Ecto neural progenitor cell (in vitro differentiated cells): ENCODE measurements at regions not wholly inside any gene's neighbourhood (a gene's known extent, or its start where the extent isn't known, plus 50 kb on each side); places are given as distances from the start of the nearest gene placed in this dataset.
"Not testable (repeated sequence)": the region's sequence is repeated elsewhere in the genome, so short reads cannot be mapped to it uniquely, and the experiment has no call there.

Experiments
- DNase-seq: peaks from one replicate; pipeline ENCODE4 v3.0.0-alpha.2; 2018; ENCODE audit warnings: low spot score

- not testable (repeated sequence) for DNase-seq
Measured at GRCh38 chr7:16266470-16266869, 154.9 kb downstream of the CRPPA start.

- DNase-seq, result no peak
Measured at GRCh38 chr7:16265863-16266458, 155.4 kb downstream of the CRPPA start.

GRCh38 chr7:16264823-16265804, 156.2 kb downstream of the CRPPA start:
- no peak for DNase-seq

DNA sequence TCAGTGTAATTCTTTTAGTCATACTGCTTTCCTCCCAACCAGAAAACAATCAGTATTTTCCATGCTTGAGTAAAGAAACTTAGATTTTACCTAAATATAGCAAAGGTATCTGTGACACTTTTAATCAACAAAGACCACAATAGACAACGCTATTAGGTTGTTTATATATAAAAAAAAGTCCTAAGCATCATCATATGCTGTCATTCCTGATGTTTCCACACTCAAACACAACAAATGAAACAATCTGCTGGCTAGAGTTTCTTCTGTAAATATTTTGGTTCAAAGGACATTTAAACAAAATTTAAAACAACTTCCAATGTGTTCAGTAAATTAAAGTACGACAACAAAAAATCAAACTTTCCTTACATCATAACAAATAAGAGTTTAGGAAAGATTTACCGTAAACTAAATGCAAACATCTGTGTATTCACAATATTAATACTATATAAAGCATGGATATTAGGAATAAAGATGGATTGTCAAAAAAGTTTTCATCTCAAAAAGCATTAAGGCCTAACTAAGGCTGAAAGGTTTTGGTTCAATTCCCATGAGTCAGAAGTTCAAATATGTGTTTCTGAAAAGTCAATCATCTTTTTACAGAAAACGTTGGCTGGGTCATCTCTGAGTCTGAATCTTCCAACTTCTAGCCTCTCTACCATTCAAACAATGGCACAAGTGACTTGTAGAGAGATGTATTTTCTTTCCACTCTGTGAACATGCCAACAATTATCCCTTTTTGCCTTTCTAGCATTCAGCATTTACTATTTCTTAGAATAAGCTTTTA, 157.1 kb downstream of the CRPPA start:
- DNase-seq, result no peak

- DNase-seq, result not testable (repeated sequence)
Measured at GRCh38 chr7:16263377-16263776, 158.0 kb downstream of the CRPPA start.

- DNase-seq, result no peak
Measured at GRCh38 chr7:16261654-16262053, 159.7 kb downstream of the CRPPA start.

- no peak for DNase-seq
Measured at GRCh38 chr7:16261100-16261499, 160.2 kb downstream of the CRPPA start.

DNA sequence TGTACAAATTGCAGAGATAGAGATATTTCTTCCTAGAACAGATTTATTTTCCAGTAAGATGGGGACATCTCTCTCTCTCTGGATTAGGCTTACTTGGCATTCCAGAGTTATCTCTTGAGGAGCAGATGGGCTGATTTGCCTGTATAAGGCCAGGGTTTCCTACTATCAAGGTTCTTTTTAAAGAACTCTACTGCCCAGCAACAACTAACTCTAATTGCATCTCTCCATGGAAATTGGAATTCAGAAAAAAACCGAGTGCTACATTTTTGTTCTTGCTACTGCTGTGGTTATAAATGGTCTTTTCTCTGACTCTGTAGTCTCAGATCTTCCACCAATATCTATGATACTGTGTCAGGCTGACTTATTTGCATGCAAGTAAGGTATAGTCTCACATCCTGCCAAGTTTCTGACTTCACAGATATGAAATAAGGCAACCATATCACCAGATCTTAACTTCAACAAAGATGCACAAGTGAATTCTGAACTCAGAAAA, 161.1 kb downstream of the CRPPA start:
- DNase-seq, result no peak

DNA sequence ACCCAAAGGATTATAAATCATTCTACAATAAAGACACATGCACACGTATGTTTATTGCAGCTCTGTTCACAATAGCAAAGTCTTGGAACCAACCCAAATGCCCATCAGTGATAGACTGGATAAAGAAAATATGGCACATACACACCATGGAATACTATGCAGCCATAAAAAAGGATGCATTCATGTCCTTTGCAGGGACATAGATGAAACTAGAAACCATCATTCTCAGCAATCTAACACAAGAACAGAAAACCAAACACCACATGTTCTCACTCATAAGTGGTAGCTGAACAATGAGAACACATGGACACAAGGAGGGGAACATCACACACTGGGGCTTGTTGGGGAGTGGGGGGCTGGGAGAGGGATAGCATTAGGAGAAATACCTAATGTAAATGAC, 164.9 kb downstream of the CRPPA start:
- DNase-seq, result not testable (repeated sequence)

GRCh38 chr7:16255952-16256351, 165.4 kb downstream of the CRPPA start:
- not testable (repeated sequence) for DNase-seq

DNA sequence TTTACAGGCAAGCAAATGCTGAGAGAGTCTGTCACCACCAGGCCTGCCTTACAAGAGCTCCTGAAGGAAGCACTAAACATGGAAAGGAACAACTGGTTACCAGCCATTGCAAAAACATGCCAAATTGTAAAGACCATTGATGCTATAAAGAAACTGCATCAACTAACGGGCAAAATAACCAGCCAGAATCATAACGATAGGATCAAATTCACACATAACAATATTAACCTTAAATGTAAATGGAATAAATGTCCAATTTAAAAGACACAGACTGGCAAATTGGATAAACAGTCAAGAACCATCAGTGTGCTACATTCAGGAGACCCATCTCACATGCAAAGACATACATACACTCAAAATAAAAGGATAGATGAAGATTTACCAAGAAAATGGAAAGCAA, 170.7 kb downstream of the CRPPA start:
- DNase-seq, result not testable (repeated sequence)

DNA sequence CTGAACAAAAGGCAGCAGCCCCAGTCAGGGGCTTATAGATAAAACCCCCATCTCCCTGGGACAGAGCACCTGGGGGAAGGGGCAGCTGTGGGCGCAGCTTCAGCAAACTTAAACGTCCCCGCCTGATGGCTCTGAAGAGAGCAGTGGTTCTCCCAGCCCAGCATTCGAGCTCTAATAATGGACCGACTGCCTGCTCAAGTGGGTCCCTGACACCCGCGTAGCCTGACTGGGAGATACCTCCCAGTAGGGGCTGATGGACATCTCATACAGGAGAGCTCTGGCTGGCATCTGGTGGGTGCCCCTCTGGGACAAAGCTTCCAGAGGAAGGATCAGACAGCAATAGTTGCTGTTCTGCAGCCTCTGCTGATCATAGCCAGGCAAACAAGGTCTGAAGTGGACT, 172.1 kb downstream of the CRPPA start:
- not testable (repeated sequence) for DNase-seq

DNA sequence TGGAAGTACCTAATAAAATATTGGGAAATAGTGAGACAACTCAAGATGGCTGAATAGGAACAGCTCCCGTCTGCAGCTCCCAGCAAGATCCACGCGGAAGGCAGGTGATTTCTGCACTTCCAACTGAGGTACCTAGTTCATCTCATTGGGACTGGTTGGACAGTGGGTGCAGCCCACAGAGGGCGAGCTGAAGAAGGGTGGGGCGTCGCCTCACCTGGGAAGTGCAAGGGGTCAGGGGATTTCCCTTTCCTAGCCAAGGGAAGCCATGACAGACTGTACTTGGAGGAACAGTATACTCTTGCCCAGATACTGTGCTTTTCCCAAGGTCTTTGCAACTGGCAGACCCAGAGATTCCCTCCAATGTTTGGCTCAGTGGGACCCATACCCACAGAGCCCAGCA, 172.8 kb downstream of the CRPPA start:
- not testable (repeated sequence) for DNase-seq

GRCh38 chr7:16244469-16244868, 176.9 kb downstream of the CRPPA start:
- no peak for DNase-seq

GRCh38 chr7:16242920-16243319, 178.4 kb downstream of the CRPPA start:
- no peak for DNase-seq

DNA sequence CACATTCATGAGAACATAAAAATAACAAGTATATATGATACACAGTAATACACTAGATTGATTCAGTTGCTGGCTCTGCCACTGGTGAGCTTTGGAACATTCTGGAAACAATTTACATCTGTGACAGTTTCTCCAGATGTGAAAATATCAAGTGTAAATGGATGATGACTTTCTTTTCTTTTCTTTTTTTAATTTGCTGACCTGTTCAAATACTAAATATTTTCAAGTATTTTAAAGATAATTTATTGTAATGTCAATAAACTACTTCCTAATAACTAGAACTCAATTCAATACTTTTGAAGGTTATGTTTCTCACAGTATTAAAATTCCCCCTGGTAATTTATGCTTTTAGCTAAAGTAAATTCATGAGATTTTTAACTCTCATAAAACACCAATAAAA, 180.3 kb downstream of the CRPPA start:
- no peak for DNase-seq

- DNase-seq, result no peak
Measured at GRCh38 chr7:16236381-16236780, 185.0 kb downstream of the CRPPA start.

- DNase-seq, result no peak
Measured at GRCh38 chr7:16235147-16236114, 185.9 kb downstream of the CRPPA start.

- DNase-seq, result no peak
Measured at GRCh38 chr7:16234493-16235146, 186.7 kb downstream of the CRPPA start.

- DNase-seq, result no peak
Measured at GRCh38 chr7:16233517-16233916, 187.8 kb downstream of the CRPPA start.

DNA sequence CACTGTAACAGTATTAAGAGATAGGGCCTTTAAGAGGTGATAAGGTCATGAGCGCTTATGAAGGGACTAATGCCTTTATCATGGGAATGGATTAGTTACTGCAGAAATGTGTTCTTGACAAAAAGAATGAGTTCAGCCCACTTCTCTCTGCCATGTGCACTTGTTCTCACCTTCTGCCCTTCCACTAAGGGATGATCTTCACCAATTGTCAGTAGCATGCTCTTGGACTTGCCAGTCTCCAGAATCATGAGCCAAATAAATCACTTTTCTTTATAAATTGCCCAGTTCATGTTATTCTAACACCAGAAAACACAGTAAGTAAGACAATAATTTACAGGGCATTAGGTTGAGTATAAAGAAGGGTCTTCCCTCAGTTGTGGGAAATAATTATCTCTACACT, 189.1 kb downstream of the CRPPA start:
- no peak for DNase-seq
